Left lung (tissue), 4 donors: ENCODE measurements at regions not wholly inside any gene's neighbourhood (a gene's known extent, or its start where the extent isn't known, plus 50 kb on each side); places are given as distances from the start of the nearest gene placed in this dataset.

Source experiments
- ATAC-seq: fragments of 200-7000 bp; cut with Tn5 transposase; one replicate; pipeline ENCODE4 v1.9.1; 2020; ENCODE audit warnings: moderate library complexity
- DNase-seq, 4 donors: peaks; one replicate each; pipeline ENCODE4 v3.0.0-alpha.2; 2013 to 2020
- H3K27ac ChIP-seq, 2 donors: fragments of 200-600 bp; sonication (generic) in 1 of 2; one replicate each; pipeline versions ENCODE4 v1.5.0 to v1.8.0; 2020 to 2021
- H3K27me3 ChIP-seq, 2 donors: fragments of 200-600 bp; sonication (generic) in 1 of 2; one replicate each; pipeline versions ENCODE4 v1.5.0 to v1.8.0; 2020 to 2021
- H3K36me3 ChIP-seq, 2 donors: fragments of 200-600 bp; sonication (generic) in 1 of 2; one replicate each; pipeline versions ENCODE4 v1.5.0 to v1.8.0; 2020 to 2021
- H3K4me1 ChIP-seq, 2 donors: fragments of 200-600 bp; one replicate each; pipeline ENCODE4 v1.8.0; 2021
- H3K4me3 ChIP-seq, 2 donors: fragments of 200-600 bp; sonication (generic) in 1 of 2; one replicate each; pipeline versions ENCODE4 v1.5.0 to v1.8.0; 2020 to 2021; ENCODE audit warnings: mild to moderate bottlenecking in 1 of 2
- H3K9me3 ChIP-seq, 2 donors: fragments of 200-600 bp; sonication (generic) in 1 of 2; one replicate each; pipeline versions ENCODE4 v1.5.0 to v1.8.0; 2020 to 2021
- CTCF ChIP-seq, 2 donors: fragments of 200-600 bp; sonication (generic) in 1 of 2; IDR thresholded peaks; one replicate each; pipeline versions ENCODE4 v1.5.0 to v1.8.0; 2021; ENCODE audit warnings: antibody characterized with exemption in 2 of 2
- intact Hi-C, 2 donors: fragments of 100-400 bp; cut with DNase I; formaldehyde crosslinking; loops; one replicate each; pipeline versions ENCODE4 v1.11.2 to v1.14.2; 2022
- donor health status: DM: no; HTN: yes; CAD: no.
- donor health status: DM: no; HTN: no; CAD: no.

DNA sequence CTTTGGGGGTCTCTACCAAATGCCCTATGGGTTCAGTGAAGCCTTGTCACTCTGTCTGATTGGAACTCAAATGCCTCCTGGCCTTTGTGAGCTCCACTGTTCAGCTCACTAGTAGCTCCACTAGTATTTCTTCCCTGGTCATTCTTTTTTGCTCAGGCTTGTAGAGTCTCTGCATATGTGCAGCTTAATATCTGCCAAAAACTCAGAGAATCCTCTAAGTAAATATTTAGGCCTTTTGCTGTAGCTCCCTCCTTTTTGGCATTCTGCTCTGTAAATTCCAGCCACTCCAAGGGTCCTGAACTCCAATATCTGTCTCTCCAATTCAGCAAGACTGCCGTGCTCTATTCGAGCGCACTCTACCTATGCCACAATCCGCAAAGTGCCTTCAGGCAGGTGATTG lies 146.5 kb downstream of the MAIP1 start:
- Histone ChIP-seq H3K4me3 (no peak overlapping the region), H3K36me3 (no peaks in the 10 kb centered on the region), H3K4me1 (no peaks in the 10 kb centered on the region), H3K27ac (no peak overlapping the region), H3K27me3 (no peaks in the 10 kb centered on the region), H3K9me3 (no peaks in the 10 kb centered on the region)
- intact Hi-C loops = no loop called here
- TF ChIP-seq CTCF (IDR thresholded peaks at IDR 0.05) = no peak
- DNase-seq (peak in 2 of 4 donors; percentile 39 to 52), ATAC-seq (no peak)

DNA sequence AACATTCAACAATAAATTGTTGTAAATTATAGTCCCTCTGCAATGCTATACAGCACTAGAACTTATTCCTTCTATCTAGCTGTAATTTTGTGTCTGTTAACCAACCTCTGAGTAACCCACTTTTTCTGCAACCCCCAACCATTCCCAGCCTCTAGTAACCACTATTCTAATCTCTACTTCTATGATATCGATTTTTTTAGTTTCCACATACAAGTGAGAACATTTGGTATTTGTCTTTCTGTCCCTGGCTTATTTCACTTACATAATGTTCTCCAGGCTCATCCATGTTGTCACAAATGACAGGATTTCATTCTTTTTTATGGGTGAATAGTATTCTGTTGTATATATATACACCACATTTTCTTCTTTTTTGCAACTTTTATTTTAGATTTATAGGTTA lies 147.6 kb downstream of the MAIP1 start:
- Histone ChIP-seq H3K9me3 (no peaks in the 10 kb centered on the region), H3K4me1 (no peaks in the 10 kb centered on the region), H3K36me3 (no peaks in the 10 kb centered on the region), H3K27me3 (no peaks in the 10 kb centered on the region), H3K4me3 (no peak overlapping the region), H3K27ac (no peak overlapping the region)
- intact Hi-C loops = no loop called here
- ATAC-seq = no peak
- no peak for TF ChIP-seq CTCF (IDR thresholded peaks at IDR 0.05)
- no peak for DNase-seq

DNA sequence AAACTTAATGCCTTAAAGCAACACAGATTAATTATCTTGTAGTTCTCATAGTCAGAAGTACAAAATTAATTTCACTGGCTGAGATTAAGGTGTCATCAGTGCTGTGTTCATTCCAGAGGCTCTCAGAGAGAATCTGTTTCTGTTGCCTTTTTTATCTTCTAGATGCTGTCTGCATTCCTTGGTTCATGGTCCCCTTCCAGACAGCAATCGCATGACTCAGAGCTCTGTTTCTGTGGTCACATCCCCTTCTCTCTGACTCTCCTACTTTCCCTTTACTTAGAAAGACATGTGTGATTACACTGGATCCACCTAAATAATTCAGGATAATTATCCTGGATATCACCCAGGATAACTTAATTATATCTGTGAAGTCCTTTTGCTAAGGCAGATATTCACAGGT lies 148.6 kb downstream of the MAIP1 start:
- Histone ChIP-seq H3K4me1 (no peaks in the 10 kb centered on the region), H3K9me3 (no peaks in the 10 kb centered on the region), H3K36me3 (no peaks in the 10 kb centered on the region), H3K27ac (no peak overlapping the region), H3K27me3 (no peaks in the 10 kb centered on the region), H3K4me3 (no peak overlapping the region)
- intact Hi-C loops = no loop called here
- DNase-seq = no peak
- no peak for TF ChIP-seq CTCF (IDR thresholded peaks at IDR 0.05)
- no peak for ATAC-seq

- Histone ChIP-seq H3K36me3 (no peaks in the 10 kb centered on the region), H3K27ac (no peak overlapping the region), H3K4me1 (no peaks in the 10 kb centered on the region), H3K9me3 (no peaks in the 10 kb centered on the region), H3K4me3 (no peak overlapping the region), H3K27me3 (no peaks in the 10 kb centered on the region)
- intact Hi-C loops = no loop called here
- ATAC-seq (no peak), DNase-seq (no peak)
- TF ChIP-seq CTCF (IDR thresholded peaks at IDR 0.05) = no peak
These were observed 152.3 kb downstream of the MAIP1 start for GRCh38 chr2:200107514-200108217.

DNA sequence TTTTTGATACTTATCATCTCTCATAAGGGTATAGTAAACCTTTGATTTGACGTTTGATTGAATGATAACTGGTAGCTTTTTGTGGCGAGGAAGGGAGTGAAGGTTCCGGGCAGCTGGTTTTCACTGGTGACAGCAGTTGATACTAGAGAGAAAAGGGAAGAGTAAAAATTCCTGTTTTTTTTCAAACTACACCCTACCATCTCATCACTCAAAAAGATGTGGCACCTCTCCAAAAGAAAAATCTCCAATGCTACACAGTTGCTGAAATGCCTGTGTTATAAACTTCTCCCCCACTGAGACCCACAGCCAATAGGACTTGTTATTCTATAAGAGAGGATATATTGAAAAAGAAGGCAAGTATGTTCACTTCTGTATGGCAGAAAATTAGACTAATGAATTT lies 154.0 kb downstream of the MAIP1 start:
- Histone ChIP-seq H3K27ac (no peak overlapping the region), H3K9me3 (no peaks in the 10 kb centered on the region), H3K4me3 (no peak overlapping the region), H3K4me1 (no peaks in the 10 kb centered on the region), H3K36me3 (no peaks in the 10 kb centered on the region), H3K27me3 (no peaks in the 10 kb centered on the region)
- DNase-seq (no peak), ATAC-seq (no peak)
- TF ChIP-seq CTCF (IDR thresholded peaks at IDR 0.05) = no peak
- intact Hi-C loops = no loop called here
